ENCODE measurements at regions not wholly inside any gene's neighbourhood (a gene's known extent, or its start where the extent isn't known, plus 50 kb on each side); places are given as distances from the start of the nearest gene placed in this dataset.

- no peak for DNase-seq
Measured at GRCh38 chr4:126775485-126776106, 857.2 kb upstream of the INTU start.

GRCh38 chr4:126776361-126776760 is 856.4 kb upstream of the INTU start:
- DNase-seq, result no peak

GRCh38 chr4:126777649-126778048 is 855.1 kb upstream of the INTU start:
- DNase-seq, result no peak

GRCh38 chr4:126778348-126778747 is 854.4 kb upstream of the INTU start:
- no peak for DNase-seq

GRCh38 chr4:126779001-126779400 is 853.8 kb upstream of the INTU start:
- no peak for DNase-seq

- DNase-seq, result no peak
Measured at GRCh38 chr4:126779436-126780166, 853.2 kb upstream of the INTU start.

GRCh38 chr4:126783191-126783590 is 849.6 kb upstream of the INTU start:
- DNase-seq, result no peak

GRCh38 chr4:126784966-126785580 is 847.7 kb upstream of the INTU start:
- DNase-seq, result no peak

- DNase-seq, result no peak
Measured at GRCh38 chr4:126790633-126791032, 842.1 kb upstream of the INTU start.

GRCh38 chr4:126794363-126794762 is 838.4 kb upstream of the INTU start:
- no peak for DNase-seq

- no peak for DNase-seq
Measured at GRCh38 chr4:126798214-126798613, 834.5 kb upstream of the INTU start.

- no peak for DNase-seq
Measured at GRCh38 chr4:126799416-126799815, 833.3 kb upstream of the INTU start.

- DNase-seq, result no peak
Measured at GRCh38 chr4:126799971-126800574, 832.7 kb upstream of the INTU start.

GRCh38 chr4:126800575-126801141 is 832.1 kb upstream of the INTU start:
- no peak for DNase-seq

- no peak for DNase-seq
Measured at GRCh38 chr4:126807132-126807531, 825.6 kb upstream of the INTU start.

GRCh38 chr4:126812076-126812475 is 820.7 kb upstream of the INTU start:
- no peak for DNase-seq

- DNase-seq, result no peak
Measured at GRCh38 chr4:126820631-126821030, 812.1 kb upstream of the INTU start.

- DNase-seq, result no peak
Measured at GRCh38 chr4:126821152-126821551, 811.6 kb upstream of the INTU start.

- no peak for DNase-seq
Measured at GRCh38 chr4:126825083-126825482, 807.7 kb upstream of the INTU start.

- no peak for DNase-seq
Measured at GRCh38 chr4:126827669-126828068, 805.1 kb upstream of the INTU start.

- no peak for DNase-seq
Measured at GRCh38 chr4:126834854-126835253, 797.9 kb upstream of the INTU start.

- no peak for DNase-seq
Measured at GRCh38 chr4:126838941-126839679, 793.6 kb upstream of the INTU start.
